ENCODE measurements at regions not wholly inside any gene's neighbourhood (a gene's known extent, or its start where the extent isn't known, plus 50 kb on each side); places are given as distances from the start of the nearest gene placed in this dataset.

GRCh38 chr6:114997813-114998292, 655.0 kb upstream of the HS3ST5 start (continued):
- TF ChIP-seq NKRF (conservative IDR thresholded peaks at IDR 0.05), result no peak
- peak; percentile 71; the same call in 1 of the 2 replicates for TF ChIP-seq DPF2 (IDR thresholded peaks at IDR 0.05)
- no peak for TF ChIP-seq RBBP5 (conservative IDR thresholded peaks at IDR 0.05)
- TF ChIP-seq BMI1 (IDR thresholded peaks at IDR 0.05; ENCODE audit: borderline replicate concordance), result no peak
- no peak for TF ChIP-seq MEF2A (IDR thresholded peaks at IDR 0.05; ENCODE audit: insufficient read depth, low read depth, low read length)
- TF ChIP-seq MXI1 (IDR thresholded peaks at IDR 0.05; ENCODE audit: low read depth, low read length), result no peak
- TF ChIP-seq NR2F1 (conservative IDR thresholded peaks at IDR 0.05), result no peak
- no peak for TF ChIP-seq USF2 (IDR thresholded peaks at IDR 0.05; ENCODE audit: borderline replicate concordance, low read depth, low read length)
- no peak for TF ChIP-seq POLR2AphosphoS5 (IDR thresholded peaks at IDR 0.05; ENCODE audit: low read length)
- TF ChIP-seq IRF3 (IDR thresholded peaks at IDR 0.05), result no peak
- TF ChIP-seq PML (IDR thresholded peaks at IDR 0.05; ENCODE audit: low read length), result no peak
- peak; percentile 83 for TF ChIP-seq JUNB (IDR thresholded peaks at IDR 0.05)
- TF ChIP-seq EP300 (IDR thresholded peaks at IDR 0.05; ENCODE audit: borderline replicate concordance in 1 of 2, control insufficient read depth in 1 of 2, low read depth in 2 of 2, low read length in 2 of 2), result peak in 1 of 2 experiments; percentile 59; a peak in 1 of 4 replicates
- TF ChIP-seq NR2C1 (IDR thresholded peaks at IDR 0.05), result no peak
- TF ChIP-seq CHD4 (IDR thresholded peaks at IDR 0.05), result no peak
- no peak for TF ChIP-seq MAX (IDR thresholded peaks at IDR 0.05; ENCODE audit: low read depth, low read length)
- TF ChIP-seq CEBPZ (IDR thresholded peaks at IDR 0.05; ENCODE audit: low read depth, low read length), result no peak
- TF ChIP-seq CUX1 (IDR thresholded peaks at IDR 0.05; ENCODE audit: insufficient replicate concordance, low read depth, low read length), result peak; percentile 74
- no peak for TF ChIP-seq SIN3A (IDR thresholded peaks at IDR 0.05; ENCODE audit: low read depth, low read length)
